ENCODE measurements at regions not wholly inside any gene's neighbourhood (a gene's known extent, or its start where the extent isn't known, plus 50 kb on each side); places are given as distances from the start of the nearest gene placed in this dataset.

GRCh38 chr10:116798859-116799258, 50.4 kb upstream of the ENO4 start:
- TF ChIP-seq NFYB (CRISPR knock-in tag; conservative IDR thresholded peaks at IDR 0.05; ENCODE audit: low read depth), result no peak
- TF ChIP-seq, protein P1, sequence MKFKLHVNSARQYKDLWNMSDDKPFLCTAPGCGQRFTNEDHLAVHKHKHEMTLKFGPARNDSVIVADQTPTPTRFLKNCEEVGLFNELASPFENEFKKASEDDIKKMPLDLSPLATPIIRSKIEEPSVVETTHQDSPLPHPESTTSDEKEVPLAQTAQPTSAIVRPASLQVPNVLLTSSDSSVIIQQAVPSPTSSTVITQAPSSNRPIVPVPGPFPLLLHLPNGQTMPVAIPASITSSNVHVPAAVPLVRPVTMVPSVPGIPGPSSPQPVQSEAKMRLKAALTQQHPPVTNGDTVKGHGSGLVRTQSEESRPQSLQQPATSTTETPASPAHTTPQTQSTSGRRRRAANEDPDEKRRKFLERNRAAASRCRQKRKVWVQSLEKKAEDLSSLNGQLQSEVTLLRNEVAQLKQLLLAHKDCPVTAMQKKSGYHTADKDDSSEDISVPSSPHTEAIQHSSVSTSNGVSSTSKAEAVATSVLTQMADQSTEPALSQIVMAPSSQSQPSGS (CRISPR knock-in tag; IDR thresholded peaks at IDR 0.05; ENCODE audit: borderline replicate concordance, low read depth), result no peak
- TF ChIP-seq CTCF (IDR thresholded peaks at IDR 0.05), result no peak
- TF ChIP-seq ZNF232 (CRISPR knock-in tag; IDR thresholded peaks at IDR 0.05), result no peak
- TF ChIP-seq TEAD4 (CRISPR knock-in tag; IDR thresholded peaks at IDR 0.05), result no peak
- no peak for TF ChIP-seq IRF2 (CRISPR knock-in tag; IDR thresholded peaks at IDR 0.05; ENCODE audit: borderline replicate concordance, low read depth)
- TF ChIP-seq FOXK1 (CRISPR knock-in tag; IDR thresholded peaks at IDR 0.05), result no peak
- TF ChIP-seq ATF1 (CRISPR knock-in tag; IDR thresholded peaks at IDR 0.05), result no peak
- TF ChIP-seq, protein P2, sequence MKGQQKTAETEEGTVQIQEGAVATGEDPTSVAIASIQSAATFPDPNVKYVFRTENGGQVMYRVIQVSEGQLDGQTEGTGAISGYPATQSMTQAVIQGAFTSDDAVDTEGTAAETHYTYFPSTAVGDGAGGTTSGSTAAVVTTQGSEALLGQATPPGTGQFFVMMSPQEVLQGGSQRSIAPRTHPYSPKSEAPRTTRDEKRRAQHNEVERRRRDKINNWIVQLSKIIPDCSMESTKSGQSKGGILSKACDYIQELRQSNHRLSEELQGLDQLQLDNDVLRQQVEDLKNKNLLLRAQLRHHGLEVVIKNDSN (CRISPR knock-in tag; IDR thresholded peaks at IDR 0.05), result no peak
- no peak for TF ChIP-seq ZNF416 (CRISPR knock-in tag; IDR thresholded peaks at IDR 0.05)
- TF ChIP-seq, protein P3, sequence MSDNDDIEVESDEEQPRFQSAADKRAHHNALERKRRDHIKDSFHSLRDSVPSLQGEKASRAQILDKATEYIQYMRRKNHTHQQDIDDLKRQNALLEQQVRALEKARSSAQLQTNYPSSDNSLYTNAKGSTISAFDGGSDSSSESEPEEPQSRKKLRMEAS (CRISPR knock-in tag; IDR thresholded peaks at IDR 0.05), result no peak
- TF ChIP-seq JUN (CRISPR knock-in tag; IDR thresholded peaks at IDR 0.05), result no peak
- no peak for TF ChIP-seq ETV6 (CRISPR knock-in tag; IDR thresholded peaks at IDR 0.05)

Measured in WTC11 (cell line).